GM12865 (cell line): ENCODE measurements at regions not wholly inside any gene's neighbourhood (a gene's known extent, or its start where the extent isn't known, plus 50 kb on each side); places are given as distances from the start of the nearest gene placed in this dataset.

Source experiments
- DNase-seq: peaks from one replicate; pipeline ENCODE4 v3.0.0; 2010; ENCODE audit warnings: low read depth
- H3K4me3 ChIP-seq: 2 replicates; pipeline ENCODE4 v1.5.1; 2011; ENCODE audit warnings: mild to moderate bottlenecking, low read depth, low read length, control low read depth
- TF ChIP-seq, protein P1 (sequence below): IDR thresholded peaks from 2 replicates; pipeline ENCODE4 v1.5.1; 2011; ENCODE audit warnings: low read length, control low read depth, low read depth, inconsistent platforms; ENCODE audit not compliant: insufficient read depth; ENCODE audit errors: missing control alignments

DNA sequence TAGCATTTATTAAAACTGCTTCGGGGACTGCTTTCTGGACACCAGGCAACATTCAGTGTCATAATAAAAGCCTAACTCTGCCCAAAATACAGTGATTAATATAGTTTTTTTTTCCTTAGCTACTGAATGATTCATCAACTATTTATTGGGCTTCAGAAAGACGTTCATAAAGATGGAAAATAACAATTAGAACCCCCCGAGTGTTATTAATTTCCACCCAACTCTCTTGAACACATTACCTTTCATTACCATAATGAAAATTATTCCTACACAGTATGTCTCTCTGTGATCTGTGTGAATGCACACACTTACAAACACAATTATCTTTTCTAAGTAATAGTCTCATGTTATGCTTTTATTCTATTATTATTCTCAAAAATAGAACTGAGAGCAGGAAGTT lies 473.0 kb downstream of the ADAMTS20 start:
- H3K4me3 ChIP-seq: no peak overlapping the region
- no peak for DNase-seq
- TF ChIP-seq, protein P1, sequence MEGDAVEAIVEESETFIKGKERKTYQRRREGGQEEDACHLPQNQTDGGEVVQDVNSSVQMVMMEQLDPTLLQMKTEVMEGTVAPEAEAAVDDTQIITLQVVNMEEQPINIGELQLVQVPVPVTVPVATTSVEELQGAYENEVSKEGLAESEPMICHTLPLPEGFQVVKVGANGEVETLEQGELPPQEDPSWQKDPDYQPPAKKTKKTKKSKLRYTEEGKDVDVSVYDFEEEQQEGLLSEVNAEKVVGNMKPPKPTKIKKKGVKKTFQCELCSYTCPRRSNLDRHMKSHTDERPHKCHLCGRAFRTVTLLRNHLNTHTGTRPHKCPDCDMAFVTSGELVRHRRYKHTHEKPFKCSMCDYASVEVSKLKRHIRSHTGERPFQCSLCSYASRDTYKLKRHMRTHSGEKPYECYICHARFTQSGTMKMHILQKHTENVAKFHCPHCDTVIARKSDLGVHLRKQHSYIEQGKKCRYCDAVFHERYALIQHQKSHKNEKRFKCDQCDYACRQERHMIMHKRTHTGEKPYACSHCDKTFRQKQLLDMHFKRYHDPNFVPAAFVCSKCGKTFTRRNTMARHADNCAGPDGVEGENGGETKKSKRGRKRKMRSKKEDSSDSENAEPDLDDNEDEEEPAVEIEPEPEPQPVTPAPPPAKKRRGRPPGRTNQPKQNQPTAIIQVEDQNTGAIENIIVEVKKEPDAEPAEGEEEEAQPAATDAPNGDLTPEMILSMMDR: no peak

DNA sequence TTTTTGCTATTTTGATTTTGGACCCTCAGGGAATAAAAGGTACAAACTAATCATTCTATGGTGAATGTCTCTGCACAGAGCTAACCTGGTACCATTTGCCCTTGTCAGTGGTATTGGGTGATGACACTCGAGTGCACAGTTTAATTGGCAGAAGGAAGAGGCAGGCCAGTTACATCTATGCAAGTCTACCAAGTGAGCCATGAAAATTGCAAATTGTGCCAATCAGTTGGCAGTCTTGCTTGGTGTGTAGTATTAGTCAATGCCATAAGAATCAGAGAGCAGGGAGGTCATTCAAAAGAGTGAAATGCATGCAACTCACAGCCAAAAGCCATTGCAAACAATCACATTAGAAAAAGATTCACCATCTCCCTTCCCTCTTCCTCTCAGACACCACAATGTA lies 479.6 kb downstream of the ADAMTS20 start:
- no peak overlapping the region for H3K4me3 ChIP-seq
- no peak for DNase-seq
- TF ChIP-seq, protein P1: no peak

DNA sequence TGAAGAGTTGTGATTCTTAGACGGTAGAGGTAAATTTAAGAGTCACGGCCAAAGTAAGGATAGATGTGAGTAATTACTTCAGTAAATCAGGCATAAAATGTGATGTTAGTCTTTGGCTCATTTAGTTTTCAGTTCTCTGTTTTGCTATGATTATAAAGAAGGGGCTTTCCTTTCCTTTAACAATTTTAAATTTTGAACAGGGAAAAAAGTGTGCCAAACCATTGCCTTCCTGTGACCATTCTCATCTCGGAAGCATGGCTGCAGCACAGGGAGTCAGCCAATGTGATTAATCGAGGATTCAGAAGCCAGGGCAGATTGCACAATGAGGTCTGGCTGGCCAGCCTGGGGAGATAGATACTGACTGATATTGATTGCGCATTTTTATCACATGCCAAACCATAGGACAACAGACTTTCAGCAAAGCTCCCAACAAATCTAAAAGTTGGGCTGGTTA lies 480.2 kb upstream of the PRICKLE1 start:
- no peak overlapping the region for H3K4me3 ChIP-seq
- DNase-seq: no peak
- TF ChIP-seq, protein P1: no peak

DNA sequence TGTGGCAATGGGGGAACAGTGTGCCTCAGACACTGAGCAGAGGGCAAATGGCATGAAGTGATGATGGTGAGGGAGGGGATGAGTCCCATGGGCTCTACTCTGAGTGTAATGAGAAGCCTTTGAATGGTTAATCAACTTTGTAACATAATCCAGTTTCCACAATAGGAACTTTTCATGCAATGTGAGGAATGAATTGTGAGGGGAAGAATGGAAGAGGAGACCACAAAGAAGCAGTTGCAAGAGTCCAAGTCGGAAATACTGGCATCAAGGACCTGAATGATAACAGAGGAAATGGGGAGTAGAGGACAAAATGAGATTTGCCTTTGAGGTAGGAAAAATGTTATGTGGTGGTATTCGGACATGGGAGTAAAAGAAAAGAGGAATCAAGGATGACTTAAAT lies 476.9 kb upstream of the PRICKLE1 start:
- H3K4me3 ChIP-seq: no peak overlapping the region
- DNase-seq: no peak
- TF ChIP-seq, protein P1: no peak

DNA sequence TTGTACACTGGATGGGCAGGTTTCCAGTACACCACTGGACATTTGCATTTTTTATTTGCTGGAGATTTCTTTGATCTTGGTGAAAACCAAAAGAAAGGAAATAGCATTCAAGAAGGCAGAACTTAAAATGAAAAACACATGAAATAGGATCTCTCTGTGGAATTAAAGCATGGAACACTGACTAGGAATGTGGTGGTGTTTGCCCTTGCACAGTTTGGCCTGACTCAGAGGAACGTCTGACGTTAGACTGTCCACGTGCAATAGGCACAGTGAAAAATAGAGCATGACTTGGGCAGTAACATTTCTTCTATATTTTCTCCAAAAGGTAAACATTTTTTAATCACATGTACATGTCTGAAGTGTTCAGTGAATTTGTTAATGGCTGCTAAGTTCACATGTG lies 474.1 kb upstream of the PRICKLE1 start:
- DNase-seq: no peak
- no peak overlapping the region for H3K4me3 ChIP-seq
- TF ChIP-seq, protein P1: no peak

DNA sequence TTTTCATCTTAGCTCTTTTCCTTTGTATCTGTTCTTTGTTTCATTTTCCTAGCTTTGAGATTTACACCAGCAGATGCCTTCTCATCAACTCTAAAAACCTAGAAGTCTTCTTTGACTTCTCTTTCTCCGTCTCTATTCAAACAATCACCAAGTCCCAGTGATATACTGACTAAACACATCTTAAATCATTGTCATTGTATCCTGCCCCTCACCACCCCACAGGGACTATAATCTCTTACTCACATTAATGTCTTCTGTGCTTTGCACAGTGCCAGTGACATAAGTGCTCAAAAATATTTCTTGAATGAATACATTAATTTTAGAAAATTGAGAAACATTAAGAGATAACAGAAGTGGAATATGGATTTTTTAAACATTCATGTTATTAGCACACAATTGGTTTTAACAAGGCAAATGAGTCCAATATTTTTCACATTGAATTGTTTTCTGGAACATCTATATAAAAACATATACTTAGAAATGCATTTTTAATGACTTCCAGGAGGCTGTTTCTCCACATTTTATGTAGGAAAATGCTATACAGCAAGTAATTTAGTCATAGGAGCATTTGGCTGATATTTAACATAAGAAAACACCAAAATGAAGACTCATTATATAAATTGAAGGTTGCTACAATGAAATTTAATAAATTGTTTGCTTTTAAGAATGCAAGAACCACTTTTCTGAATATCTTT lies 472.8 kb upstream of the PRICKLE1 start:
- H3K4me3 ChIP-seq: no peak overlapping the region
- DNase-seq: no peak
- TF ChIP-seq, protein P1: no peak

DNA sequence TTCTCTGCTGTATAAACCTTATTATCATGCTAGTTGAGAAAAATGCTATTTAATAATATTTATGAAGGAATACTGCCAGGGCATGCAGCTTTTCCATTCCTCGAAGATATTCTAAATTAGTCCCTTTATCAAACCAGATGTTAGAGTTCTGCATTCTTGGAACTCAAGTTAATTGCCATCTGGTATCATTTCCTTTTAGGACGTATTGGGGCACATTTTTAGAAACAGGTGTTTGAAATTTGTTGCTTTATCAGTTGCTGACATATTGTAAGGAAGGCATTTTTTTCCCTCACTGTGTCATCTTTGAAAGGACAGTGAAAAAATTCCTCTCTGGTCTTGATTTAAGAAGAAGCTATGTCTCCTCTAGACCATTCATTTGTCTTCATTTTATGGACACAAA lies 471.2 kb upstream of the PRICKLE1 start:
- no peak for DNase-seq
- TF ChIP-seq, protein P1: no peak
- H3K4me3 ChIP-seq: no peak overlapping the region
